Upper lobe of right lung (tissue), 1 donor: ENCODE measurements at regions not wholly inside any gene's neighbourhood (a gene's known extent, or its start where the extent isn't known, plus 50 kb on each side); places are given as distances from the start of the nearest gene placed in this dataset.

Source experiments
- ATAC-seq: fragments of 200-7000 bp; cut with Tn5 transposase; one replicate; pipeline ENCODE4 v1.9.1; 2020; ENCODE audit warnings: mild to moderate bottlenecking, moderate library complexity
- DNase-seq: peaks from one replicate; pipeline ENCODE4 v3.0.0-alpha.2; 2020
- H3K27ac ChIP-seq: fragments of 200-600 bp; one replicate; pipeline ENCODE4 v1.8.0; 2022
- H3K27me3 ChIP-seq: fragments of 200-600 bp; one replicate; pipeline ENCODE4 v1.8.0; 2022; ENCODE audit warnings: mild to moderate bottlenecking
- H3K36me3 ChIP-seq: fragments of 200-600 bp; one replicate; pipeline ENCODE4 v1.8.0; 2022
- H3K4me1 ChIP-seq: fragments of 200-600 bp; one replicate; pipeline ENCODE4 v1.8.0; 2022
- H3K4me3 ChIP-seq: fragments of 200-600 bp; one replicate; pipeline ENCODE4 v1.8.0; 2022; ENCODE audit warnings: mild to moderate bottlenecking
- H3K9me3 ChIP-seq: fragments of 200-600 bp; one replicate; pipeline ENCODE4 v1.8.0; 2022
- intact Hi-C: fragments of 100-400 bp; cut with DNase I; formaldehyde crosslinking; loops from one replicate; pipeline ENCODE4 v1.11.0; 2022
- TF ChIP-seq, protein P1 (sequence below): fragments of 200-600 bp; IDR thresholded peaks from one replicate; pipeline ENCODE4 v1.8.0; 2022; ENCODE audit warnings: antibody characterized with exemption
- donor health status: DM: no; HTN: yes; CAD: no; lungs with severe emphysema.

DNA sequence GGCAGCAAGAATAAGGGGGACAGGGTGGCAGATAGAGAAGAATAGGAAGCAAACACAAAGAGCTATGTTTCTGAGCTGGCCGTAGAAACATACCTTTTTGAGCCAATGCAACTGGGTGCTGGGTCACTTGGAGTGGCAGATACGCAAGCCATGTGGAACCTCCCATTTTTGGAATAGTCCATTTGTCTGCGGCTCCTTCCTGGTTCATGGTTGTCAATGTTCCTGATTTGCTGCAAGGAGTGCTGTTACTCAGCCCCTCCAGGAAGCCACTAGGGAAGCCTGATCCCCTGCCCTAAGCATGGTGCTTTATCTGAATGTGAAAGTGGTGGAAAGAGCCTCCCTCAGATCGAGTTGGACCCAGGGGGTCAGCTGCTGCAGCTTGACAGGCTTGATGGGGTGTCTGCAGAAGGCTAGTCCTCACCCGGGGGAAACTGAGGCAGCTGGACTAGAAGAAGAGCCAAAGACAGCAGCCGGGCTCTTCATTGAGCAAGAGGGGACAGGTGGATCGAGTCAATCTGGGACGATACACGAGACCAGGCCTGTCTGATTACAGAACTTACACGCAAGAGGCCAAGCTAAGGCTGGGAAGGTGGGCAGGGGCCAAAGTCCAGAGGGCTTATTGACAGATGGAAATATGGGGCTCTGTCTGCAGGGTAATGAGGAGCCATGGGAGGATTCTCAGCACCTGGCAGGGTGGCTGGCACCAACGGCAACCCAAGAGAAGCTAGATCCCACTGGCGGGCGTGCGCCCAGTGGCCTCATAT lies 57.4 kb upstream of the CTNNBL1 start:
- DNase-seq (no peak), ATAC-seq (no peak)
- intact Hi-C loops, result no loop called here
- H3K27me3 ChIP-seq, result peaks cover 16% of the 10 kb centered on the region
- H3K9me3 ChIP-seq, result no peaks in the 10 kb centered on the region
- H3K4me1 ChIP-seq, result no peaks in the 10 kb centered on the region
- no peaks in the 10 kb centered on the region for H3K36me3 ChIP-seq
- no peak overlapping the region for H3K4me3 ChIP-seq
- TF ChIP-seq, protein P1, sequence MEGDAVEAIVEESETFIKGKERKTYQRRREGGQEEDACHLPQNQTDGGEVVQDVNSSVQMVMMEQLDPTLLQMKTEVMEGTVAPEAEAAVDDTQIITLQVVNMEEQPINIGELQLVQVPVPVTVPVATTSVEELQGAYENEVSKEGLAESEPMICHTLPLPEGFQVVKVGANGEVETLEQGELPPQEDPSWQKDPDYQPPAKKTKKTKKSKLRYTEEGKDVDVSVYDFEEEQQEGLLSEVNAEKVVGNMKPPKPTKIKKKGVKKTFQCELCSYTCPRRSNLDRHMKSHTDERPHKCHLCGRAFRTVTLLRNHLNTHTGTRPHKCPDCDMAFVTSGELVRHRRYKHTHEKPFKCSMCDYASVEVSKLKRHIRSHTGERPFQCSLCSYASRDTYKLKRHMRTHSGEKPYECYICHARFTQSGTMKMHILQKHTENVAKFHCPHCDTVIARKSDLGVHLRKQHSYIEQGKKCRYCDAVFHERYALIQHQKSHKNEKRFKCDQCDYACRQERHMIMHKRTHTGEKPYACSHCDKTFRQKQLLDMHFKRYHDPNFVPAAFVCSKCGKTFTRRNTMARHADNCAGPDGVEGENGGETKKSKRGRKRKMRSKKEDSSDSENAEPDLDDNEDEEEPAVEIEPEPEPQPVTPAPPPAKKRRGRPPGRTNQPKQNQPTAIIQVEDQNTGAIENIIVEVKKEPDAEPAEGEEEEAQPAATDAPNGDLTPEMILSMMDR, result no peak
- H3K27ac ChIP-seq, result no peak overlapping the region

DNA sequence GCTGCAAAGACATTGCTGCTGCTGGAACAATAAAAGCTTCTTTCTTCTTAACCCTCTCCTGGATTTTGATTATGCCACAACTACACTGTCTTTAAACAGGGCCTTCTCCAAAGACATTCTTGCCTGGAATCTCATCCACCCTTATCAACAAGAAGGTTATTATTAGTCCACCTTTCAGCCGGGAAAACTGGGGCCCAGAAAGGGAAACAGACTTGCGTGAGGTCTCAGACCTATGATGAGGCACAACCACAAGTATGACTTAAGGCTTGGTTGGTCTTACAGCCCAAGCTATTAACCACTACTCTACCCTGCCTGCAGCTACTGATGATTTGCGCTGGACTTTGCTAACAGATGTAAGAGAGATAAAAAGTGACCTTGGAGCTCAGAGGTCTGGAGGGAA lies 62.8 kb upstream of the CTNNBL1 start:
- Histone ChIP-seq H3K9me3 (no peaks in the 10 kb centered on the region), H3K27me3 (peaks cover 28% of the 10 kb centered on the region), H3K36me3 (no peaks in the 10 kb centered on the region), H3K4me1 (no peaks in the 10 kb centered on the region), H3K4me3 (no peak overlapping the region), H3K27ac (no peak overlapping the region)
- intact Hi-C loops, result no loop called here
- no peak for DNase-seq
- ATAC-seq, result no peak
- TF ChIP-seq, protein P1, result no peak

DNA sequence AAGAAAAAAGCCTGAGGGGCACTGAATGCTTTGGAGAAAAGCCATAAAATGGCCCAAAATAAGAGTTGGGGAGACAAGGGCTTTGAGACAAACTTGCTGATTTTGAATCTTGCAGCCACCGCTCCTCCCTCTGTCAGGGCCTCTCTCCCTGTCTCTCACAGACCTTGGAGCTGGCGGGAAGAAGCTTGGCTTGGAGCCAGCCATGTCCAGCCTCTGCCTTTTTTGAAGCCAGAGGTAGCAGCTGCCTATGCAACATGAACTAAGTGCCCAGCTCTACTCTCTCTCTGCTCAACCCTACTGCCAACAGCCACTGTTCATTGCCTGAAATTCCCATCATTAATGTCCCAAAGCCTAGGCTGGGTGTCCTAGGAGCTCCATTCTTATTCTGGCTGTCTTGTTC lies 63.7 kb upstream of the CTNNBL1 start:
- no peak overlapping the region for H3K27ac ChIP-seq
- TF ChIP-seq, protein P1, result no peak
- intact Hi-C loops, result no loop called here
- no peaks in the 10 kb centered on the region for H3K9me3 ChIP-seq
- H3K4me3 ChIP-seq, result no peak overlapping the region
- DNase-seq, result no peak
- no peaks in the 10 kb centered on the region for H3K36me3 ChIP-seq
- ATAC-seq, result no peak
- no peaks in the 10 kb centered on the region for H3K4me1 ChIP-seq
- peaks cover 28% of the 10 kb centered on the region for H3K27me3 ChIP-seq

DNA sequence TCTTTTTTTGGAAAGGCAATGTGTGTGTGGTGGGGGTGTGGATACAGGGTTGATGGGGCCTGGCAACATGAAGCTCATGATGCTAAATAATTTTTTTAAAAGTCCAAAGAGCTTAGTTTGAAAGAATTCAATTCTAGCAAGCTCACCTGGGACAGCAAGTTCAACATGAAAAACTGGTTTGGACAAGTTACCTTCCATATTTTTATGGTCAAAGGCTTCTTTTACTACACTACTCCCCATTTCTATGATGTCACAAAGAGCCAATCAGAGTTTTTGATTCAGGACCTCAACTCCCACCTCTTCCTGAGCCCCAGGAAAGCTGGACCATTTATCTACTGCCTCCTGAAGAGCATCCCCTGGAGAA lies 66.1 kb upstream of the CTNNBL1 start:
- DNase-seq (no peak), ATAC-seq (no peak)
- H3K27me3 ChIP-seq, result peaks cover 28% of the 10 kb centered on the region
- no peak overlapping the region for H3K27ac ChIP-seq
- intact Hi-C loops, result no loop called here
- TF ChIP-seq, protein P1, result no peak
- H3K9me3 ChIP-seq, result no peaks in the 10 kb centered on the region
- no peaks in the 10 kb centered on the region for H3K36me3 ChIP-seq
- H3K4me3 ChIP-seq, result no peak overlapping the region
- H3K4me1 ChIP-seq, result no peaks in the 10 kb centered on the region

DNA sequence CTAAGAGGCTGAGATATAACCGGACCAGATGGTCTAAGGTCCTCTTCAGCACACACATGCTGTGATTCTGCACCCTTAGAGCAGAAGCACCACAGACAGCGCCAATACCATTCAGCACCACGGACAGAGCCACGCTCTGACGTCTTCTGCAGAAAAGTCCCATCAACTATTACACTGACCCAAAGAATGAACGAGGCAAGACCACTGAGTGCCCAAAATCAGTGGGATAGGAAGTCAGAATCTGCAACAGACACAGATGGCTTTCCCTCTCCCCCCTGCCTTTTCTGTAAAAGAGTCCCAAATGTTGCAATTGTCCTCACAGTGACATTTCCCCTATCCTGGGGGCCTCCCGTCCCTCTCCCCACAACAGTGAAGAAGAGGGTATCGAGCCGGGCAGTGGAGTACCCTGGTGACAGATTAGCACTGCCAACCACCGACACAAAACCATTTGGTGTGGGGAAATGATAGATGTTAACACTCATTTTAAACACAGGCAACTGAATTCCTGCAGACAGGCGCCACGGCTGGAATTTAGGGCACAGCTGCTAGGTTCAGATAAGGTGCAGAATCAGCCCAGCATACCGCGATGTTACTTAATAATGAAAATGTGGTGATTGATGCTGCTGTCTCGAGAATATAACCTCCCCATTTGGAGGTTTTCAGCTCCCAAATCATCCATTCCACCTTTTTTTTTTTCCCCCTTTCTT lies 66.6 kb upstream of the CTNNBL1 start:
- DNase-seq (no peak), ATAC-seq (peak; percentile 74)
- Histone ChIP-seq H3K36me3 (no peaks in the 10 kb centered on the region), H3K4me3 (no peak overlapping the region), H3K27me3 (peaks cover 29% of the 10 kb centered on the region), H3K4me1 (no peaks in the 10 kb centered on the region), H3K9me3 (no peaks in the 10 kb centered on the region), H3K27ac (no peak overlapping the region)
- TF ChIP-seq, protein P1, result no peak
- intact Hi-C loops, result no loop called here
